ENCODE measurements at regions not wholly inside any gene's neighbourhood (a gene's known extent, or its start where the extent isn't known, plus 50 kb on each side); places are given as distances from the start of the nearest gene placed in this dataset.
"Not testable (repeated sequence)": the region's sequence is repeated elsewhere in the genome, so short reads cannot be mapped to it uniquely, and the experiment has no call there.

DNA sequence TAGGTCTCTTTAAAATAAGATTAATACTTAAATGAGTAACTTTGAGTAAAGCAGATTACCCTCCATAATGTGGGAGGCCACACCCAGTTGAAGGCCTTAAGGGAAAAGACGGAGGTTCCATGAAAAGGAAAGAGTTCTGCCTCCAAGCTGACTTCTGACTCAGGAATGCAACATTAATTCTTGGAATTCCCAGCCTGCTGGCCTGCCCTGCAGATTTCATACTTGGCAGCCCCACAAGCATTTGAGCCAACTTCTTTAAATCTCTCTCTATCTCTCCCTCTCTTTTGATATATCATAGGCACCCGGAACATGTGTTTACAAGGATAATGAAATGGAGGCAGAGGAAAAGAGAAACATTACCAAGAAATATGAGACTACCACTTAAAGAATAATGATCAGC is 902.3 kb upstream of the MIR17HG start:
- no peak for DNase-seq

DNA sequence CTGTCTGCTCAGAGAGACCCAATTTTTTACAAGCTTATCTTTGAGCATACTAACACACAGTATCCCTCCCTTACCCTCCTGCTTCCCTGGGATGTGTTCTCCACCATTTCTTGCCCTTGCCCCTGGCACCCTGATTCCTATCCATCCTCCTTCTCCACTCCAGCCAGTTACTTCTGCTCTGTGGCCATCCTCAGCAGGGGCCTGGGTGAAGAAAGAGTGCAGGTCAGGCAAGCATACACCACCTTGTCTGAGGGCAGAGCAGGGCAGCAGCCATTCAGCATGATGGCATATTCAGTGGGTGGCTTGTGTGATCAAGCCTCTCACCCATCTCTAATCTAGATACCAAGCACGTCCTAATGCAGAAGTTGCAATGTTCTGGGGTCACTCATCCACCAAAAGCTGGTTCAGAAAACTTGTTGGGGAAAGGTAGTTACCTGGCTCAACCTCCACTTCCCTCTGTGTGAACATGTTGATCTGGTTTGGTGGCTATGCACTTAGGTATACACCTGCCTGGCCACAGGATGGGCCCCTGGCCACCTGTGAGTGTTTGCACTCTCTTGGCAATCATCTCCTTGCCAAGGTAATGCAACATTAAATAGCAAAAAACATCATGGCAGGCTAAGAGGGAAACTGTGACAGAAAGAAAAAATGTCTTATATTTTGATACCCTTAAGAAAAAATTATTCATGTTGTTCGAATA is 900.3 kb upstream of the MIR17HG start:
- no peak for DNase-seq

DNA sequence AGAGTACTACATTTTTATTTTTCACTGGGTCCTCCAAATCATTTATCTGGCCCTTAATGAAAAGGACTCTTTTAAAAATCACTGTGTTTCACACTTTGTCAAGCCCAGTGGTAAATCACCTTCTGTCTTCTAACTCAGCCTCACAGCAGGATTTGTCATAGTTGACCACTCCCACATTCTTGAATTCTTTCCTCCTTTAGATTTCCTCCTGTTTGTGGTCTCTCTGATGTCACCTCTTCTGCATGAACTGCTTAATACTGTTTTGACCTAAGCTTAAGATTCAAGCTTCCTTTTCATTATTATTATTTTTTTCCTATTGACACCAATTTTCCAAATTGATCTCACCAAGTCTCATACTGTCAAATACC is 899.8 kb upstream of the MIR17HG start:
- no peak for DNase-seq

DNA sequence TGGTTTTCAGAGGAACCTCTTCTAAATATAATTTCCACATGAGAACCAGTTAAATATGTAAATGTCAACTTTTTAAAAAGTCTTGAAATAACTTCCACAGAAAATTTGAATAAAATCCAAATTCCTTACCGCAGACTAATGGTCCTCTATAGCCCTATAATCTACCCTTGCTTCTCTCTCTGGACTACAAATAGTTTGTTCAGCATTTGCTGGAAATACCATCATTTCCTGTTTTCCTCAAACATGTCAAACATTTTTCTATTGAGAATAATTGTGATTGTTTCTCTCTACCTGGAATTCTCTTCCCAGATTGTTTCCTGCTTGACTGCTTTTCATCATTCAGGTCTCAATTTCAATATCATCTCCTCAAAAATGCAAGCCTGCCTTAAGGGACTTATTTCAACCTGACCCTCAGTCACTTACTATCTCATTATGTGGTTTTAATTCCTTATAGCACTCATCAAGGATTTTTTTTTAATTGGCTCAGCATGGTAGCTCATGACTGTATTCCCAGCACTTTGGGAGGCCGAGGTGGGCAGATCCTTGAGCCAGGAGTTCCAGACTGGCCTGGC is 898.9 kb upstream of the MIR17HG start:
- DNase-seq = no peak

DNA sequence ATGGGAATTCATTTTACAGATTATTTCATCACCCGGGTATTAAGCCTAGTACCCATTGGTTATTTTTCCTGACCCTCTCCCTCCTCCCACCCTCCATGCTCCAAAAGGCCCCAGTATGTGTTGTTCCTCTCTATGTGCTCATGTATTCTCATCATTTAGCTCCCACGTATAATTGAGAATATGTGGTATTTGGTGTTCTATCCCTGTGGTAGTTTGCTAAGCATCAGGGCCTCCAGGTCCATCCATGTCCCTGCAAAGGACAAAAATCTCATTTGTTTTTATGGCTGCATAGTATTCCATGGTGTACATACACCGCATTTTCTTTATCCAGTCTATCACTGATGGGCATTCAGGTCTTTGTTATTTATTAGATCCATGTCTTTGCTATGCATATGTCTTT is 894.1 kb upstream of the MIR17HG start:
- DNase-seq = no peak

DNA sequence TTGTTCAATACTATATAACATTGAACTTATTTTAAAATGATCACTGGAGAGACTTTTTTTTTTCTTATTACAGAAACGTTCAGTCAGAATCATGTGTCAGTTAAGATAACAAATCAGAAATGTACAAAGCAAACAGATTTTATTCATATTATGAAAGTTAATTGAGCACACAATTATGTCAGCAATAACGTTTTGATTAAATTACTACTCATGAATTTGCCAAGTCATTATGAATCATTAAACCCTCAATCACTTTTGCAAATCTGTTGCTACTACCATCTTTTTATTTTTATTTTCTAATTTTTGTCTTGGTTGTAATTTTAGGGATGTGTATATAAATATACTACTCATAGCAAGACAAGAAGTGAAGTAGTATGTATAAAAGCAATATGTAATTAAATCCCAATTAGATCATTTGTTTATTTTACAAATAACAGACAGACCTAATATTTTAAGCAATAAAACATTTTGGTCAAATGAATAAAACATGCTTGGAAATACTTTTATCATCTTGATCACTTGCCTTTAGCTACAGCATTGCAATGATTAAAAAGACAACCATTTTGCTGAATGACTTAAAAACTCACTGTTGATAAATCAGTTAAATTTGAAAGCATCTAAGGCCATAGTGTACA is 893.4 kb upstream of the MIR17HG start:
- DNase-seq = no peak

DNA sequence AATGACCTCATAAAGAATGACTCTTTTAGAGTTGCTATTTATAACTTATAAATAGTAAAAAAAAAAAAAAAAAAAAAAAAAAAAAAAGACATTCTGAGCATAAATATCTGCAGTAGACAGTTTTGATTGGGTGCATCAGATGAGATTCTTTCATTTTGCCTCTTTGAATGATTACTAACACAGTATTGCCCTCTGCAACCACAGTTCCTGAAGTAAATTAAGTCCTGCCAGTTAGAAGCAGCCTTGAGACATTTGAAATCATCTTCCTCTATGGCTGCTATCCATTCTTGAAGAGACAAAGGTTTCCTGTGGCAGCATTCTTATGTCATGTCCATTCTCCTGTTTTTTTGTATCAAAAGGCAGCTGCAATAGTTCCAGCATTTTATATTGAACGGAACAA is 892.4 kb upstream of the MIR17HG start:
- no peak for DNase-seq

DNA sequence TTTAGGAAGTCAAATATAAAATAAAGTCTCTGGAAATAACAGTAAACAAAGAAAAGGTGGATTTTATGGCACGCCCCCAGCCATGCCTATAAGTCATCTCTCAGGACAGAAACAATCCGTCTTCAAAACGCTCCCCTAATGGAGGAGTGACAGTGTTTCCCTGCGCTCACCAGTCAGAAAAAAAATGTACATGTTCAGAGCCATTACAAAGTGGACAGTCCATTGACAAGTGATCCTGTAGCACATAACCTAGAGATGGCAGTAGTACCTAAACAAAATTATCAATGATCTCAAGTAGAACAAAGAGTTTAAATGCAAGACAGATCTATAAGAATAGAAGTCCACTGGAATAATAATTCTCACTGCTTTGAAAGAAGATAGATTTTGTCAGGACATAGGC is 891.7 kb upstream of the MIR17HG start:
- no peak for DNase-seq

DNA sequence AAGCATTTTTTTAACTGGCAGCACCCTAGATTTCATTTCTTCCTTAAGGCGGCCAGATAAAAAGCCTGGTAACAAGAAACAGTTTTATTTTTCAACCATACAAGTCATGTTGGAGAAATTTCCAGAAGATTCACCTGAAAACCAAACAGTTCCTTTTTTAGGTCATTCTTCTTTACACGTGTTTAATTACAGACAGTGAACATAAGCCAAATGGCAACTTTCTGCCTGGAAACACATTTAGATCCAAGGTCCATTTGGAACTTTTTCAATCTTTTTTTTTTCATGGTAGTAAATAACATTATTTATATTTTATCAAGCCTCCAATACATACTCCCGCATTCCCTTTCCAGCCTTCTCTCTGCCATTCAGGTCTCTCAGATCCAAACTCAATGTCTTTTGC is 886.1 kb upstream of the MIR17HG start:
- no peak for DNase-seq

DNA sequence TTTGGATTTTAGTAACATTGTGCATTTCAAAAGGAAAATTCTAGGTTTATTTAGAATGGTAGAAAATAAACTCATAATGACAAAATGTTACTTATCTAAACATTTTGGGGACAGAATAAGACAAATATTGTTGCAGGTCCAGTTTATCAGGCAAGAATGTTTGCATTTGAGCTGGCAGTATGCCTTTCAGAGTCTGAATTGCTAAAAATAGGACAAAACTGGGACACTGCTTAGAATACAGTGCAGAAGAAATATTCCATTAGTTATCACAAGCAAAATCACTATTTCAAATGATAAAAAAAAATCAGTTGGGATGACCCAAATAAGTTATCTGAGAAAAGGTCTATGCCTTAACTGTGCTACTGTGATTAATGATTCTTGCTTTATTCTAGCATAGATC is 870.3 kb upstream of the MIR17HG start:
- DNase-seq = no peak

DNA sequence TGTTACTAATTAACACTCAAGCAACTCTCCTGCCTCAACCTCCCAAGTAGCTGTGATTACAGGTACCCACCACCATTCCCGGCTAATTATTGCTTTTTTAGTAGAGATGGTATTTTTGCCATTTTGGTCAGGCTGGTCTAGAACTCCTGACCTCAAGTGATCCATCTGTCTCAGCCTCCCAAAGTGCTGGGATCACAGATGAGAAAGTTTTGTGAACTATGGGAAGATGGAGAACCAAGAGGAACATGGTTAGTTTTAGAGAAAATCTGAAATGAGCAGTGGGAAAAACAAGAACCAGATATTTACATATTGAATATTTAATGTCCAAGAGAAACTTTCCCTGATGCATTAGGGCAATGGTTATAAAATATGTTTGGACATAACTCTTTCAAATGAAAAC is 863.6 kb upstream of the MIR17HG start:
- DNase-seq = no peak

DNA sequence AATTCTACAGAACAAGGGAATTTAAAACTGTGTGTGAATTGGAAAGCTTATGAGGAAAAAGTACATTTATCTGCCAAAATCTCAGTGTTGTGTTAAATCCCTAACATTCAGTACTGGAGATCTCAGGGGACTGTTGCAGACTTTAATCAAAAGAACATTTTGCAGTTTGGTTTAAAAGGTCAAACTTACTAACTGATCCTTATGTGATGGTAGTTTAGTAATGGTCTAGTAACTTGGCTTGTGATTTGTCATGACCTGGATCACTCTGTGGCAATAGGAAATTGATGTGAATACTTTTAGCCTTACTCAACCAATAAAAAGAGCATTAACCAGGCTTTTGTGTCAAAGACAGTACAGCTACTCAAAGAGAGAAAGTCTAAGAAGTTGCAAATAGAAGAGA is 862.1 kb upstream of the MIR17HG start:
- no peak for DNase-seq

DNA sequence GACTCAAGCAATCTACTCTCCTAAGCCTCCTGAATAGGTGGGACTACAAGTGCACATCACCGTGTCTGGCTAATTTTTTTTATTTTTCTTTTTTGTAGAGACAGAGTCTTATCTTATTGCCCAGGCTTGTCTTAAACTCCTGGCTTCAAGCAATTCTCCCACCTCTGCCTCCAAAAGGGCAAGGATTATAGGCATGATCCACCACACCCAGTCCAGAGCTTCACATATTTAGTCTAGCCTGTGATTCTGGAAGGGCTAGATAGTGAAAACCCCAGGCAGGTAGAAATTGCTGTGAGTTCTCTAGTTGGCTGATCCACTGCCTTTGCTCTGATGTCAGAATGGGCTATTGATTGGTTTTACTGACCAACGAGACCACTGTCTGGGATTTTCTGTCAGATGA is 854.6 kb upstream of the MIR17HG start:
- DNase-seq = no peak

DNA sequence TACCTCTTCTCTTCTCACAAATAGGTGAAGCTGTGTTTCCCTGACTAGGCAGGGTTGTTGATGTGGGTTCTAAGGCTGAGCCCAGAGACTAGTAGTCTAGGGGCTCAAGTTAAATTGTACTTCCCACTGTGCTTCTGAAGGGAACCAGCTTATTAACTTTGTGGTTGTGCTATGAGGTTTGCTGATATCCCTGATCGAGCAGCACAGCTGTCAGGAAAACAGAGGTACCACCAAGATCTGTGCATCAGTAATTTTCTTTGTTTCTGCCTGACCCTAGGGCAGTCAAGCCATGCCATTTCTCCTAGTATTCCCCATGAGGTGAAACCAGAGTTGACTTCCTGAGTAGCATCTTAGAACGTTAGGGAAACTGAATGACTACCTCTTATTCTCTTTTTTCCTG is 853.8 kb upstream of the MIR17HG start:
- no peak for DNase-seq

DNA sequence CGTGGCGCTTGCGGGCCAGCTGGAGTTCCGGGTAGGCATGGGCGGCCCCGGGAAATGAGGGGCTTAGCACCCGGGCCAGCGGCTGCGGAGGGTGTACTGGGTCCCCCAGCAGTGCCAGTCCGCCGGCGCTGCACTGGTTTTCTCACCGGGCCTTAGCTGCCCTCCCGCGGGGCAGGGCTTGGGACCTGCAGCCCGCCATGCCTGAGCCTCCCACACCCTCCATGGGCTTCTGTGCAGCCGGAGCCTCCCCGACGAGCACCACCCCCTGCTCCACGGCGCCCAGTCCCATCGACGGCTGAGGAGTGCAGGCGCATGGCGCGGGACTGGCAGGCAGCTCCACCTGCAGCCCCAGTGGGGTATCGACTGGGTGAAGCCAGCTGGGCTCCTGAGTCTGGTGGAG is 852.6 kb upstream of the MIR17HG start:
- not testable (repeated sequence) for DNase-seq

DNA sequence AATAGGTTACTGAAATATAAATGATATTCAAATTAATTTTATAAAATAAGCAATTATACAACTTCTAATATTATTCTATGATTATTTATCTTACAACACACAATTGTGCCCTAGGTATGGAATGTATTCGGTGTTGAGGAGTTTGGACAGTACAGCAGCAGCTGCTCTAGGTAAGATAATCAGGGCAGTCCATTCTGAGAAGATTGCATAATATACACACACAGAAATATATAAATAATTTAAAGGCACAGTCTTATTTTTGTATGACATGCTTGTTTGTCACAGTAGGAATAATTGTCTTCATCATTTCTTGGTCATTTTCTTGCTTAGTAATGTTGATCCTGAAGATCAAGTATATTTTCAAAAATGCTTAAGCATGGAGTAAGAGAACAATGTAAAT is 849.4 kb upstream of the MIR17HG start:
- no peak for DNase-seq

DNA sequence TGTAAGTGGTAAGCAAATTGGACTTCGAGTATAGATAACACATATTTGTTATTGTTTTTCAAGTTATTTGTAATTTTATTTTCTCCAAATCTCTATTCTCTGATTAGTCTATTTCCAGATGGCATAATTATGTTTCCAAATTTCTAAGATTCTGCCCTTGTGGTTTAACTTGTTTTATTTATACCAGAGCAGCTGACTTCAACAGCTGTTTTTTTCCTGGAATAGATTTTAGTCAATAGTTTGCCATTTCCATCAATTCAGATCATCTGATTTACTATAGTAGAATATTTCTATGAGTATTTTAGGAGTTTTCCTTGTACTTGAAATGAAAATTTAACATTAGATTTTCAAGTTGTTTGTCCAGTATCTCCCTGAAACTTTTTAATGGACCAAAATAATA is 848.7 kb upstream of the MIR17HG start:
- DNase-seq = no peak

DNA sequence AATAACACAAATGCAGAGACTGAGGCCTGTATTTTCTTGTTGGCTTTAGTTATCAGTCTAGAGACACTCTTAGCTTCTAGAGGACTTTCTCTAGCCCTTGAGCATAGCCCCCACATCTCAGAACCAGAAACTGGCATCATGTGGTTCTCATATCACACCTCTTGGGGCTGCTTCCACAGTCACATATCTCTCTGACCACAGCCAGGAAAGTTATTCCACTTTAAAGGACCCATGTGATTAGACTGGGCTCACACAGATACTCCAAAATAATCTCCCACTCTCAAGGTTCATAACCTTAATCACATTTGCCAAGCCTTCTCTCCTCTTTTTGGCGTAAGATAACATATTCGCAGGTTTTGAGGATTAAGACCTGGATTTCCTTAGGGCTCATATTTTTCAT is 846.9 kb upstream of the MIR17HG start:
- DNase-seq = no peak

DNA sequence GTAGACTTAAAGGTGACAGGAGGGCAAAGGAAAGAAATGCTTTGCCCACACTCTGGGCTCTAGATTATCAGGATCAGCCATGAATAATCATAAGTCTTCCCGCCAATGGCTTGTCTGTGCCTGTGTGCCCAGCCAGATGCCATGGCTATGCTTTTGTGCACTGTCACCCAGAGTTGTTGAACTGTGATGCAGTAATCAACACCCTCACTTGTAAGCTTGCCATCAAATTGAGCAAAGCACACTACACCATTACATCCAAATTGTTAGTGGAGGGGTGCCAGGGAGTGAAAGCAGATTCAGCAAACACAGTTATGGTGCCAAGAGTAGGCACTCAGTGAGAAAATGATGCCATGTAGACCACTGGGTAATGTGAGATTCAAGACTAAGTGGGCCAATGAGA is 845.3 kb upstream of the MIR17HG start:
- DNase-seq = no peak

DNA sequence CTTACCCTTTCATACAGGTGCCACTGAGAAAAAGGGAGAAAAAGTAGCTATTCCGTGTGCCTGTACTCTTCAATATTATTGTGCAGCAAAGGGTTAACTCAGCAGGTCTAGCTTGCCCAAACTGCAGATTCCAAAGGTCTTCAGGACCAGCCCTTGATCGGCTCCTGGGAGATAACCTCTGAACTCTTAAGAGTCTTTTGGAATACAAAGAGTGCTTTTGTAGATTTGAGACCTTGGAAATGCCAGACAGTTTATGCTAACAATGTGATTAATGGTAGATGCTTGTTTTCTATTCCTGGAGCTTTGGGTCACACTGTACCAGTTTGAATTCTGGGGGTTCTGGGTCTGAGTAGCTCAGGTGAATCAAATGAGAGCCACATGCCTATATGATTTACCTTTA is 844.7 kb upstream of the MIR17HG start:
- DNase-seq = no peak

DNA sequence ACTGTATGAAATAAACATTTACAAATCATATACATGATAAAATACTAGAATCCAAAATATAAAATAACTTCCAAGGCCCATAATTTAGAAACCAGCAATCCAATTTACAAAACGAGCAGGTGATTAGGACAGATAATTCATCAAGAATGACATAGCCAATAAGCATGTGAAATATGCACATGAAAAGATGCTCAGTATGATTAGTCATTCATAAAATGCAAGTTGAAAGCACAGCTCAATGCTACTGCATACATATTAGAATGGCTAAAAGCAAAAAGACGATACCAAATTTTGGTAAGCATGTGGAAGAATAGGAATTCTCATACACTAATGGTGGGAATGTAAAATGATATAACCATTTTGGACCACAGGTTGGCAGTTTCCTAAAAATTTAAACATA is 837.2 kb upstream of the MIR17HG start:
- DNase-seq = no peak

DNA sequence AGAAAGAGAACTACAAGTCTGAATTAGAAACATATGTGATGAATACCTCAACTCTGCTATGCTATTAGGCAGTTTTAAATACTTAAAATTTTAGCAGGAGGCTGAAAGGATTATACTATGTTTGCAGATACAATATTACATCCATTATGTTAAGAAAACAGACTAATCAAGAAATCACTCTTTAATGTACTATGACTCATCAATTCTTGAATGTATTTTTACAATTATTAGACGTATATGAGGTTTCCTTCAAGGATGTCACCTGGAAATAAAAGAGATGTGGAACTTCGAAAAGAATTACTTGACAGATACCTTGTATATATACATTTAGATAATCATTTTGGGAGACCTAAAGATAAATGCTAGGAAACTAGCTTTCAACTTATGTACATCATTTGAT is 835.6 kb upstream of the MIR17HG start:
- no peak for DNase-seq

DNA sequence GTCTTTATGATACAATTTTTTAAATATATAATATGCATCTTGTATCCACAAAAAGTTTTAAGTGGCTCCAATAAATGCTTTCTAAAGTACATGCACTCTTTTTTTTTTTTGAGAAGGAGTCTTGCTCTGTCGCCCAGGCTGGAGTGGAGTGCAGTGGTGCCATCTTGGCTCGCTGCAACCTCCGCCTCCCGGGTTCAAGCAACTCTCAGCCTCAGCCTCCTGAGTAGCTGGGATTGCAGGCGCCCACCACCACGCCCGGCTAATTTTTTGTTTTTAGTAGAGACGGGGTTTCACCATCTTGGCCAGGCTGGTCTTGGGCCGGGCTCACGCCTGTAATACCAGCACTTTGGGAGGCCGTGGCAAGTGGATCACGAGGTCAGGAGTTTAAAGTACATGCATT is 832.8 kb upstream of the MIR17HG start:
- not testable (repeated sequence) for DNase-seq

DNA sequence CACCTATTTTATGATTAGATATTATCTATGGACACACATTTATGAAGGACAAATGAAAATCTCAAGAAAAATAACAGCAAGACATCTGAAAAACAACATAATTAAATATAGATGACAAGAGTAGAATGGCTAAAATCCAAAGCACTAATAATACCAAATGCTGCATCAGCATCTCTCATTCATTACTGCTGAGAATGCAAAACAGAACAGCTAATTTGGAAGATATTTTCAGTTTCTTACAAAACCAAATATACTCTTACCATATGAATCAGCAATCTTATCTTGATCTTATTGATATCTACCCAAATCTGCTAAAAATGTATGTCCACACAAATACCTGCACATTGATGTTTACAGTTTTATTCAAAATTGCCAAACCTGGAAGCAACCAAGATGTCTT is 829.1 kb upstream of the MIR17HG start:
- DNase-seq = no peak

DNA sequence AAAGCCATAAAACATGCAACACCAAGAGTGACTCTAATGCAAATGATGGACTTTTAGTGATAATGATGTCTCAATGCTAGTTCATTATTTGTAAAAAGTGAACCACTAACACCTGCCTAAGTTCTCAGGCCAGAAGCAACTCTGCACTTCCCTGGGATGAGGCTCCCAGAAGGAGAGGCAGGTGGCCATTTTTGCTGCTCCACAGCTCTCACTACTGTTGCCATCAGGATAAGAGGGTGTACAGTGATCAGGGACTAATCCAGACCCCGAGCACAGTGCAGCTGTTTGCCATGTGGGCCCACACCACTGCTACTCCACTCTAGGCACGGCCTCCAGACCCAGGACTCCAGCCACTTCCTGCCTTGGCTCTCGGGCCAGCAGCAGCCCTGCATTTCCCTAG is 828.3 kb upstream of the MIR17HG start:
- no peak for DNase-seq

All from activated T-cell treated with anti-CD3 and anti-CD28 coated beads, Interleukin-2, amount 50 U/mL, for 1 hour (primary cell).